GM06990 (cell line): ENCODE measurements at regions not wholly inside any gene's neighbourhood (a gene's known extent, or its start where the extent isn't known, plus 50 kb on each side); places are given as distances from the start of the nearest gene placed in this dataset.

Experiments used
- DNase-seq: peaks from one replicate; pipeline ENCODE4 v3.0.0-alpha.2; 2011; ENCODE audit not compliant: insufficient read length; ENCODE audit errors: extremely low read depth
- H3K27me3 ChIP-seq: replicated peaks from 2 replicates; pipeline ENCODE4 v1.6.0; 2011; ENCODE audit warnings: low read length; ENCODE audit not compliant: control insufficient read depth, insufficient read depth
- H3K36me3 ChIP-seq: 2 replicates; pipeline ENCODE4 v1.5.1; 2011; ENCODE audit warnings: low read length; ENCODE audit not compliant: control insufficient read depth, insufficient read depth
- H3K4me3 ChIP-seq: replicated peaks from 2 replicates; pipeline ENCODE4 v1.5.1; 2011; ENCODE audit warnings: low read depth, mild to moderate bottlenecking, control low read depth, low read length
- TF ChIP-seq, protein P1 (sequence below): IDR thresholded peaks from 2 replicates; pipeline ENCODE4 v1.5.1; 2011; ENCODE audit warnings: low read length, control low read depth, mild to moderate bottlenecking, inconsistent platforms; ENCODE audit not compliant: insufficient read depth, poor library complexity, severe bottlenecking

- Histone ChIP-seq H3K4me3 (no peak overlapping the region), H3K27me3 (no peaks in the 10 kb centered on the region), H3K36me3 (no peaks in the 10 kb centered on the region)
- no peak for DNase-seq
- TF ChIP-seq, protein P1, sequence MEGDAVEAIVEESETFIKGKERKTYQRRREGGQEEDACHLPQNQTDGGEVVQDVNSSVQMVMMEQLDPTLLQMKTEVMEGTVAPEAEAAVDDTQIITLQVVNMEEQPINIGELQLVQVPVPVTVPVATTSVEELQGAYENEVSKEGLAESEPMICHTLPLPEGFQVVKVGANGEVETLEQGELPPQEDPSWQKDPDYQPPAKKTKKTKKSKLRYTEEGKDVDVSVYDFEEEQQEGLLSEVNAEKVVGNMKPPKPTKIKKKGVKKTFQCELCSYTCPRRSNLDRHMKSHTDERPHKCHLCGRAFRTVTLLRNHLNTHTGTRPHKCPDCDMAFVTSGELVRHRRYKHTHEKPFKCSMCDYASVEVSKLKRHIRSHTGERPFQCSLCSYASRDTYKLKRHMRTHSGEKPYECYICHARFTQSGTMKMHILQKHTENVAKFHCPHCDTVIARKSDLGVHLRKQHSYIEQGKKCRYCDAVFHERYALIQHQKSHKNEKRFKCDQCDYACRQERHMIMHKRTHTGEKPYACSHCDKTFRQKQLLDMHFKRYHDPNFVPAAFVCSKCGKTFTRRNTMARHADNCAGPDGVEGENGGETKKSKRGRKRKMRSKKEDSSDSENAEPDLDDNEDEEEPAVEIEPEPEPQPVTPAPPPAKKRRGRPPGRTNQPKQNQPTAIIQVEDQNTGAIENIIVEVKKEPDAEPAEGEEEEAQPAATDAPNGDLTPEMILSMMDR, result no peak
Observed at GRCh38 chr2:220786216-220786615, 785.9 kb downstream of the EPHA4 start.

DNA sequence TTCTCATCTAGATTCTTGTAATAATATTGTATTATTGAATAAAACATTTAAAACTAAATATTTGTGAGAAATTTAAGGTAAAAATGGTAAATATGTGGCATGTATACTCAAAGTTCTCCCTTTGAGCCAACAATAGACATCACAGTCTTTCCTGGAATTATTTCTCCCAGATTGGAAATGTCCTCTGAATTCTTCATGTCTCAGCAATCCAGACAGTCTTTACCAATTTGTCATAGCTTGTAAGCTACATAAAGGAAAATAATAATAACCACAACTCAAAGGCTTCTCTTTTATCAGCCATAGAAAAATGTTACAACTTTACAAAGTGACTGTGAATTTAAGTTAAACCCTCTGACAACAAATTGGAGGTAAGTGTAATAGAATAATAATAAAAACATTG lies 784.9 kb downstream of the EPHA4 start:
- Histone ChIP-seq H3K4me3 (no peak overlapping the region), H3K36me3 (no peaks in the 10 kb centered on the region), H3K27me3 (no peaks in the 10 kb centered on the region)
- DNase-seq, result no peak
- TF ChIP-seq, protein P1, result no peak

DNA sequence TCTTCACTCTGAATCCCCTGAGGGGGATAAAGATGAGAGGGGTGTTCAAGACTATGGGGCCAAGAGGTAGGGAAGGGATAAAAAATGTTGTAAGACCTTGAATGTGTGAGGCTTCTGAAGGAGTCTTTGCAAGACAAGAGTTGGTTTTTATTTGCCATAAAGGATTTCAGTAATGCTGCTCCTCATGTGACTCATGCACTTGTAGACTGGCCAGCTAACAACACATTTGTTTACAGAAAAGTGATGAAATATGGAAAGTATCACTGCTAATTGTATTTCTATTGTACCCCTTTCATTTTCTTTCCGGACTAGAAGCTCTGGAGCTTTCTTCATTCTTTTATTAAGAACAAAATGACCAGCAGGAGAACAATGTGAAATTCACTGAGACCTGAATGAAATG lies 782.1 kb downstream of the EPHA4 start:
- no peaks in the 10 kb centered on the region for H3K36me3 ChIP-seq
- no peak for DNase-seq
- H3K27me3 ChIP-seq, result no peaks in the 10 kb centered on the region
- H3K4me3 ChIP-seq, result no peak overlapping the region
- TF ChIP-seq, protein P1, result no peak

DNA sequence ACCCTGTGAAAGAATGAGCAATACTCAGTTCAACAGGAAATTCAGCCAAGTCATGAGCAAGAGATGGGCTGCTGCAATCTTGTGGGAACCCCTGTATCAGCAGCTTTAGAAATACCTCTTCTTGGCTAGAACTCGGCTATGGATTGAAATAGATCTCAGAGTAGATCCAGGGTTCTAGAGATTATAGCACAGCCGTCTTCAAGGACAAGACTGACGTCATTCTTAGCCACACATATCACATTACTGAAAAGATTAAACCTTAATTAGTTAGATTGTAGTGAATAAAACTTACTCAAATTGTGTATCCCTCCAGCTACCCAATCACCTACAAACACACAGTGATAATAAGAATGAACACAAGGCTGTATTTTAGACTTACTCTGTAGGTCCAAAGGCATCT lies 776.4 kb downstream of the EPHA4 start:
- TF ChIP-seq, protein P1, result no peak
- DNase-seq, result no peak

DNA sequence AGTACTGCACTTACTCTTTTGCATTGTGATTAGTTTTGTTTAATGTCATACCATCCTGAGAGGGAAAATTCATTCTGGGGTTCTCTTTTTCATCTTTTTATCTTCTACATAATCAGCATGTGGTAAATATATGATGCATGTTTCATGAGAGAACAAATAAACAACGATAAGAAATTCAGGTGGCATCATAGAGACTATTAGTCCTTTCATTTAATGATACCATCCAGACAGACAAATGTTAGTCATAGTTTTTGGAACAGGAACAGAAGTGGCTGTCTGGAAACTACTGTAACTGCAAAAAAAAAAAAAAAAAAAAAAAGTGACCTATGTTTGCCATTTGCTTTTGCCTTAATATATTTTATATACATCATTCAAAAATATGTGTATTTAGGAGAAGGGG lies 761.0 kb downstream of the EPHA4 start:
- Histone ChIP-seq H3K36me3 (no peaks in the 10 kb centered on the region), H3K4me3 (no peak overlapping the region), H3K27me3 (no peaks in the 10 kb centered on the region)
- TF ChIP-seq, protein P1, result no peak
- no peak for DNase-seq

More for the DNA sequence above, 776.4 kb downstream of the EPHA4 start:
- no peaks in the 10 kb centered on the region for H3K36me3 ChIP-seq
- no peaks in the 10 kb centered on the region for H3K27me3 ChIP-seq
- H3K4me3 ChIP-seq, result no peak overlapping the region

GRCh38 chr2:220811952-220812570 lies 760.0 kb downstream of the EPHA4 start:
- TF ChIP-seq, protein P1, result no peak
- no peak overlapping the region for H3K4me3 ChIP-seq

More at GRCh38 chr2:220811952-220812570, 760.0 kb downstream of the EPHA4 start:
- Histone ChIP-seq H3K36me3 (no peaks in the 10 kb centered on the region), H3K27me3 (no peaks in the 10 kb centered on the region)
- DNase-seq, result no peak
